Heart right ventricle (tissue), 16 donors: ENCODE measurements at regions not wholly inside any gene's neighbourhood (a gene's known extent, or its start where the extent isn't known, plus 50 kb on each side); places are given as distances from the start of the nearest gene placed in this dataset.
A peak's percentile ranks its signal among the peaks of the same experiment; 100 is the strongest.

Experiments
- ATAC-seq, 8 donors: fragments of 200-7000 bp; cut with Tn5 transposase; one replicate each; pipeline ENCODE4 v1.9.1; 2020; ENCODE audit warnings: mild to moderate bottlenecking in 8 of 8, moderate library complexity in 8 of 8, moderate number of reproducible peaks in 1 of 8
- DNase-seq, 2 donors: peaks; one replicate each; pipeline ENCODE4 v3.0.0-alpha.2; 2020
- H3K27ac ChIP-seq, 10 donors: fragments of 200-600 bp; sonication (generic) in 2 of 10; one replicate each; pipeline versions ENCODE4 v1.5.0 to v1.8.0; 2020 to 2022; ENCODE audit warnings: mild to moderate bottlenecking in 3 of 10
- H3K27me3 ChIP-seq, 7 donors: fragments of 200-600 bp; one replicate each; pipeline ENCODE4 v1.8.0; 2021 to 2022; ENCODE audit warnings: mild to moderate bottlenecking in 2 of 7
- H3K36me3 ChIP-seq, 9 donors: fragments of 200-600 bp; sonication (generic) in 1 of 9; one replicate each; pipeline versions ENCODE4 v1.5.0 to v1.8.0; 2020 to 2022; ENCODE audit warnings: mild to moderate bottlenecking in 2 of 9
- H3K4me1 ChIP-seq, 9 donors: fragments of 200-600 bp; sonication (generic) in 1 of 9; one replicate each; pipeline versions ENCODE4 v1.5.0 to v1.8.0; 2020 to 2022; ENCODE audit warnings: mild to moderate bottlenecking in 4 of 9
- H3K4me3 ChIP-seq, 10 donors: fragments of 200-600 bp; sonication (generic) in 2 of 10; one replicate each; pipeline versions ENCODE4 v1.5.0 to v1.8.0; 2020 to 2022; ENCODE audit warnings: mild to moderate bottlenecking in 7 of 10, moderate library complexity in 2 of 10
- H3K9me3 ChIP-seq, 11 donors: fragments of 200-600 bp in 10 of 11; sonication (generic) in 2 of 11; one replicate each; pipeline versions ENCODE4 v1.5.0 to v1.8.0; 2013 to 2022; ENCODE audit warnings: mild to moderate bottlenecking in 2 of 11, control low read depth in 1 of 11, moderate library complexity in 1 of 11
- WGBS, 2 donors: extraction: QIAGEN DNeasy Blood & Tissue Kit; methylation state at CpG; one replicate each; pipeline ENCODE4 v1.1.7; 2013; ENCODE audit warnings: inconsistent platforms in 1 of 2; 5-methylcytosine and 5-hydroxymethylcytosine counted together
- intact Hi-C, 10 donors: fragments of 100-400 bp; cut with DNase I; formaldehyde crosslinking; loops; one replicate each; pipeline versions ENCODE4 v1.11.1 to v1.14.2; 2022
- TF ChIP-seq, protein P1 (sequence below), 9 donors: fragments of 200-600 bp; sonication (generic) in 2 of 9; IDR thresholded peaks; one replicate each; pipeline versions ENCODE4 v1.5.0 to v1.8.0; 2021 to 2022; ENCODE audit warnings: antibody characterized with exemption in 9 of 9, mild to moderate bottlenecking in 5 of 9, moderate library complexity in 1 of 9
- donor health status: Arrhythmogenic right ventricular cardiomyopathy.
- donor health status: ischemic (EF 13 %, LVEDD 7.1; RV severe dilation, severe dysfunction).
- donor health status: healthy with polysubstance abuse.
- donor health status: DM: no; HTN: yes; CAD: no.
- donor health status: DM: no; HTN: no; CAD: no.
- donor health status: ischemic (EF 25% LVEDD 6.9; RV normal size, moderate dysfunction).
- donor health status: ischemic (EF 25% LVEDD 5.7; RV mildly dilated, moderate dysfunction).
- donor health status: healthy.
- donor health status: DM: yes; HTN: yes; CAD: no.
- donor health status: Ischemic cardiomyopathy.
- donor health status: ischemic (EF 35%, LVEDD 5.7; RV mildly dilated, moderate dysfunction).
- donor health status: nonischemic (EF 11% LVEDD 7.7; RV severe dilation, severe dysfunction).
- donor health status: DM: yes; HTN: yes; CAD: no.
- donor health status: PGD.
- donor health status: ischemic (EF 29% LVEDD 5.4; RV normal size, mild dysfunction).
- donor health status: nonischemic (EF 23%, LVEDD 6.1; RV moderate dilation, normal function).

DNA sequence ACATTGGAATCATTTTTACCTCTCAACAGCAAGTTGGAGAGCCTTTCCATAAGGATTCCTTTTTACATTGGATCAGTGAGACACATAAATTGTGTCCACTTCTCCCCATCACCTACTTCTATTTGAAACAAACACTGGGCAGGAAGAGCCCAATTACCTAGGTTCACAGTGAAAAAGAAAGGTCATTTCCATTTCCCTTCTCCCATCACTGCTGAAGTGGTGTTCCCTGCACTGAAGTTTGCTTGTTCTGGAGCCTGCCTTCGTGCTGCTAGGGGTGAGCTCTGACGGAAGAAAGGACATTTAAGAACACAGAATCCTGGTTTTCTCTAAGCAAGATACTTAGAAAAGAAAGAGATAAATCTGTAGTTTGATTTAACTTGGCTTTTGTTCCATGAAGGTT, 123.8 kb upstream of the ZBTB20 start:
- WGBS, 2 donors: 74 to 76% methylated on average over 2 of the region's 2 CpGs
- H3K4me3 ChIP-seq: no peak overlapping the region
- no peak overlapping the region for H3K27ac ChIP-seq
- TF ChIP-seq, protein P1, sequence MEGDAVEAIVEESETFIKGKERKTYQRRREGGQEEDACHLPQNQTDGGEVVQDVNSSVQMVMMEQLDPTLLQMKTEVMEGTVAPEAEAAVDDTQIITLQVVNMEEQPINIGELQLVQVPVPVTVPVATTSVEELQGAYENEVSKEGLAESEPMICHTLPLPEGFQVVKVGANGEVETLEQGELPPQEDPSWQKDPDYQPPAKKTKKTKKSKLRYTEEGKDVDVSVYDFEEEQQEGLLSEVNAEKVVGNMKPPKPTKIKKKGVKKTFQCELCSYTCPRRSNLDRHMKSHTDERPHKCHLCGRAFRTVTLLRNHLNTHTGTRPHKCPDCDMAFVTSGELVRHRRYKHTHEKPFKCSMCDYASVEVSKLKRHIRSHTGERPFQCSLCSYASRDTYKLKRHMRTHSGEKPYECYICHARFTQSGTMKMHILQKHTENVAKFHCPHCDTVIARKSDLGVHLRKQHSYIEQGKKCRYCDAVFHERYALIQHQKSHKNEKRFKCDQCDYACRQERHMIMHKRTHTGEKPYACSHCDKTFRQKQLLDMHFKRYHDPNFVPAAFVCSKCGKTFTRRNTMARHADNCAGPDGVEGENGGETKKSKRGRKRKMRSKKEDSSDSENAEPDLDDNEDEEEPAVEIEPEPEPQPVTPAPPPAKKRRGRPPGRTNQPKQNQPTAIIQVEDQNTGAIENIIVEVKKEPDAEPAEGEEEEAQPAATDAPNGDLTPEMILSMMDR (IDR thresholded peaks at IDR 0.05): no peak
- no peaks in the 10 kb centered on the region for H3K36me3 ChIP-seq
- intact Hi-C loops: no loop called here
- no peak for ATAC-seq
- no peak for DNase-seq
- H3K4me1 ChIP-seq: peaks cover 0 to 6% (median 0%) of the 10 kb centered on the region in 9 donors
- no peaks in the 10 kb centered on the region for H3K27me3 ChIP-seq
- H3K9me3 ChIP-seq: no peaks in the 10 kb centered on the region

DNA sequence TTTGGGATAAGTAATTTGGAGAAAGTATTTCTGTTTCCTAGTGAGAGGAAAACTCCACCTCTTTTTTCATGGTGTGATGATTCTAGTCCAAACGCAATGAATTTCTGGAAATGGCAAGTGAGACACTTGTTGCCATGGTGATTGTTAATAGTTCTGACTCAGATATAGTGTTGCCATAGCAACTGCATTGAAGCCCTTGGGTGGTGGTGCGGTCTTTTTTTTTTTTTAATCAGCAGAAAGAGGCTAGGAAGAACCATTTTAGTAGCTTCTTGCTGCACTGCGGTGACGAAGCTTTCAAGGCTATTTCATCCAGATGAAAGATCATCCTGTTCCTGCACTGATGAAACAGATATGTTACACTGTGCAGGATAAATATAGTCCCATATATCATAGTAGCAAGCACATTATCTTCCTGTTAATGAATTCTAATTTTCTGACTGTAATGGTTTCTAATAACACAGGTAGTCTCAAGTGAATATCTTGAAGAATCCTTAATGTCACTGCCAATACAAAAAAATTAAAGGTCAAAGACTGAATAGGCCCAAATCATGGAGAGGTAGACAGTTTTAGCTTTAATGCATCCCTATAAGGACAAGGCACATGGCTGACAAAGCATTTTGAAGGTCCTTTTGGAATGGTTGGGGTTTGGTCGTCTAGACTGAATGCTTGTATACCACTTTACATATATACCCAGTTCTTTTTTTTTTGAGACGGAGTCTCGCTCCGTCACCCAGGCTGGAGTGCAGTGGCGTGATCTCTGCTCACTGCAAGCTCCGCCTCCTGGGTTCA, 125.1 kb upstream of the ZBTB20 start:
- TF ChIP-seq, protein P1 (IDR thresholded peaks at IDR 0.05): no peak
- peaks cover 0 to 6% (median 0%) of the 10 kb centered on the region in 9 donors for H3K4me1 ChIP-seq
- H3K27me3 ChIP-seq: no peaks in the 10 kb centered on the region
- intact Hi-C loops: no loop called here
- ATAC-seq (no peak), DNase-seq (no peak)
- no peak overlapping the region for H3K27ac ChIP-seq
- WGBS, 2 donors: 85 to 90% methylated on average over 10 of the region's 10 CpGs
- H3K36me3 ChIP-seq: no peaks in the 10 kb centered on the region
- no peaks in the 10 kb centered on the region for H3K9me3 ChIP-seq
- no peak overlapping the region for H3K4me3 ChIP-seq

DNA sequence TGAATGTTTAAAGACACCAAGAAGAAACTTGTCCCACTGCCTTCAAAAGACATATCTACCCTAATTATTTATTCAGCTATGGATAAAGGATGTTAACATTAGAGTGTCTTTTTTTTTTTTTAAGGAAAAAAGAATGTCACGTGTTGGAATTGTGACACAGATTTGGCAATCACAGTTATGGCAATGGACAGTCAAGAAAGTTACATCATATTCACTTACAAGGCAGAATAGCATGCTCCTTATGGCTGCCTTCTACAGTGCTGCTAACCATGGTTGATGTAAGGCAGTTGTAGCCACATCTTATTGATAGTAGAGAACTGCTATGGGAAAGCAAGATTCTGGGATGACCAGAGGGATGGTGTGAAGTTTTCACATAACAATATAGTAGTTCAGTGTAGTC, 128.8 kb upstream of the ZBTB20 start:
- ATAC-seq (peak in 1 of 8 donors; percentile 42), DNase-seq (no peak)
- Histone ChIP-seq H3K27ac (no peak overlapping the region), H3K27me3 (no peaks in the 10 kb centered on the region), H3K9me3 (peaks cover 0 to 3% (median 0%) of the 10 kb centered on the region in 11 donors), H3K36me3 (no peaks in the 10 kb centered on the region), H3K4me3 (no peak overlapping the region), H3K4me1 (peaks cover 0 to 17% (median 5%) of the 10 kb centered on the region in 9 donors)
- intact Hi-C loops: no loop called here
- TF ChIP-seq, protein P1 (IDR thresholded peaks at IDR 0.05): no peak
- 57 to 71% methylated on average over 1 of the region's 1 CpG for WGBS, 2 donors

DNA sequence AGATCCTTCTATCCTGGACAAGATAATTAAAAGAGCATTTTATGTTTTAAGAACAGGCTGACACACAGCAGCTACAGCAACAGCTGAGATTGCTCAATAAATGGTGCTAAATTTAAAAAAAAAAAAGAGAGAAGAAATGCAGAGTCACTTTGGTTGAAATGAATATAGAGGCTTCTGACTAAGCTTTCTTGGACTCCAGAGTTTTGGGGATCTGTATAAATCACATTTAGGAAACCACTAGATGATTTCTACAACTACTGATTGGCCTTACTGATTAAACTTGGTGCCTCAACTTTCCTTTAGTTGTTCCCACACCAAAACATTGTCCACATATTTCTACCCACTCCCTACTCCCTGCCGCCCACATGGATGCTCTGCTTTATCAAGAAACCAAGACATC, 132.9 kb upstream of the ZBTB20 start:
- 77 to 88% methylated on average over 1 of the region's 1 CpG for WGBS, 2 donors

More for the DNA sequence above, 132.9 kb upstream of the ZBTB20 start:
- H3K27ac ChIP-seq: peak overlapping the region in 3 of 10 donors; percentile 27 to 64 (median 31)
- H3K4me1 ChIP-seq: peaks cover 0 to 18% (median 5%) of the 10 kb centered on the region in 9 donors
- intact Hi-C loops: no loop called here
- no peak overlapping the region for H3K4me3 ChIP-seq
- H3K27me3 ChIP-seq: no peaks in the 10 kb centered on the region
- peak in 3 of 8 donors; percentile 33 to 59 (median 42) for ATAC-seq
- TF ChIP-seq, protein P1 (IDR thresholded peaks at IDR 0.05): no peak
- no peak for DNase-seq
- H3K9me3 ChIP-seq: peaks cover 0 to 3% (median 0%) of the 10 kb centered on the region in 11 donors
- no peaks in the 10 kb centered on the region for H3K36me3 ChIP-seq
